Activated CD4-positive, alpha-beta T cell treated with anti-CD3 and anti-CD28 coated beads, Interleukin-2, amount 50 U/mL, for 16 hours (primary cell): ENCODE measurements at regions not wholly inside any gene's neighbourhood (a gene's known extent, or its start where the extent isn't known, plus 50 kb on each side); places are given as distances from the start of the nearest gene placed in this dataset.
"Not testable (repeated sequence)": the region's sequence is repeated elsewhere in the genome, so short reads cannot be mapped to it uniquely, and the experiment has no call there.

ENCODE experiments used
- DNase-seq: peaks from one replicate; pipeline ENCODE4 v3.0.0-alpha.2; 2020

- no peak for DNase-seq
Observed at GRCh38 chr1:118828038-118828437, 160.1 kb downstream of the TBX15 start.

GRCh38 chr1:118827636-118828035, 160.5 kb downstream of the TBX15 start:
- no peak for DNase-seq

- no peak for DNase-seq
Observed at GRCh38 chr1:118827207-118827606, 160.9 kb downstream of the TBX15 start.

- no peak for DNase-seq
Observed at GRCh38 chr1:118826669-118827068, 161.5 kb downstream of the TBX15 start.

GRCh38 chr1:118825619-118826018, 162.5 kb downstream of the TBX15 start:
- no peak for DNase-seq

GRCh38 chr1:118821801-118822200, 166.3 kb downstream of the TBX15 start:
- no peak for DNase-seq

GRCh38 chr1:118820864-118821263, 167.3 kb downstream of the TBX15 start:
- no peak for DNase-seq

- DNase-seq = no peak
Observed at GRCh38 chr1:118815909-118816308, 172.2 kb downstream of the TBX15 start.

GRCh38 chr1:118812555-118812954, 175.6 kb downstream of the TBX15 start:
- no peak for DNase-seq

- no peak for DNase-seq
Observed at GRCh38 chr1:118811156-118811555, 177.0 kb downstream of the TBX15 start.

- DNase-seq = no peak
Observed at GRCh38 chr1:118809586-118809985, 178.6 kb downstream of the TBX15 start.

- DNase-seq = not testable (repeated sequence)
Observed at GRCh38 chr1:118803128-118803527, 185.0 kb downstream of the TBX15 start.

GRCh38 chr1:118791094-118791691, 196.9 kb downstream of the TBX15 start:
- no peak for DNase-seq

- no peak for DNase-seq
Observed at GRCh38 chr1:118788463-118788862, 199.7 kb downstream of the TBX15 start.

- DNase-seq = no peak
Observed at GRCh38 chr1:118786454-118787155, 201.5 kb downstream of the TBX15 start.

- no peak for DNase-seq
Observed at GRCh38 chr1:118785246-118785645, 202.9 kb downstream of the TBX15 start.

GRCh38 chr1:118783095-118783758, 204.9 kb downstream of the TBX15 start:
- no peak for DNase-seq

- DNase-seq = no peak
Observed at GRCh38 chr1:118773656-118774055, 214.5 kb downstream of the TBX15 start.

- DNase-seq = no peak
Observed at GRCh38 chr1:118767971-118768370, 220.2 kb downstream of the TBX15 start.

- no peak for DNase-seq
Observed at GRCh38 chr1:118753976-118754375, 234.2 kb downstream of the TBX15 start.

GRCh38 chr1:118751166-118751565, 237.0 kb downstream of the TBX15 start:
- no peak for DNase-seq

- no peak for DNase-seq
Observed at GRCh38 chr1:118744420-118744819, 243.7 kb downstream of the TBX15 start.

GRCh38 chr1:118739501-118739900, 248.6 kb downstream of the TBX15 start:
- DNase-seq = no peak

- DNase-seq = no peak
Observed at GRCh38 chr1:118736322-118736721, 251.8 kb downstream of the TBX15 start.
